GM23248 (cell line): ENCODE measurements at regions not wholly inside any gene's neighbourhood (a gene's known extent, or its start where the extent isn't known, plus 50 kb on each side); places are given as distances from the start of the nearest gene placed in this dataset.

Source experiments
- EZH2 ChIP-seq: fragments of 200-600 bp; sonication (generic); IDR thresholded peaks from 2 replicates; pipeline ENCODE4 v1.6.1; 2018; ENCODE audit warnings: antibody characterized with exemption, mild to moderate bottlenecking; ENCODE audit not compliant: insufficient read depth, poor library complexity, severe bottlenecking
- EZH2phosphoT487 ChIP-seq: fragments of 200-600 bp; sonication (generic); IDR thresholded peaks from 2 replicates; pipeline ENCODE4 v1.6.1; 2018; ENCODE audit warnings: antibody characterized with exemption, moderate library complexity, mild to moderate bottlenecking, low read depth; ENCODE audit not compliant: insufficient read depth

DNA sequence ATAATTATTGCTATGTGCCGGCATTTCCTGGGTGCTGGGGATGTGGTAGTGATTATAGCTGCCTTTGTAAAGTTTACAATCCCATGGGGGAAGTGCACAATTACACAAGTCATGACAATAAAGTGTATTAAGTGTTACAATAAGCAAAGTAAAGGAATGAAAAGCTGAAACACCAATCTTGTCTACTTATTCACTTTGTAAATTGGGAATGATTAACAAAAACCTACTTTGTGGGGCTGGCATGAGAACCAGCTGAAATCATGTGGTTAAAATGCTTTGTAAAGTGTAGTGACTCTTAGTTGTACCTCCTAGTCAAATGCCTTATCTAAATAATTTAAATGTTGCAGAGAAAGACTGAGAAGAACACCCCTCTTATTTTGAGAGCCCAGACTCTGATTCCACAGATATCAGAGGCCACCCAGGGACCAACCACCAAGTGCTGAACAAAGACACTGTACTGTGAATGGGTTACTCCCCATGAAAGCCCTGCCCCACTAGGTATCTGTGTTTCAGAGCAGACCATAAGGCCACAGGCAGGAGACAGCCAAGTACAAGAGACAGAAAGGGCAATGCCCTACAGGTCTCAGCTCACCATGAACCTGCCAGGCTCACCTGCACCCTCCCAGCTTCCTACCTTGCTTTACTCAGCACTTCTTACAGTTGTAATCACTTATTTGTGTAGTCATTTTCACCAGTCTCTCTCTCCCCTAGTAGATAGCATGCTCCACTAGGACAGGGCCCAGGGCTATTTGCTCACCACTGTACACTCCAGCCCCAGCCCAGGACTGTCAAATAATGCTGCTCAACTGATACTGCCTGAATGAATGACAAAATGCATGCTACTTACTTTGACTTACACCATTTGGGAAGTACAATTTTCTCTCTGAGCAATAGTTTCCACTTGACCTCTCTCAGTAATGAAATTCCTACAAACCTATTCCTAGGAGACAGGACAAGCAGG lies 101.6 kb upstream of the APC start:
- TF ChIP-seq EZH2phosphoT487 (no peak), EZH2 (no peak)
